Sciatic nerve (tissue), 2 donors: ENCODE measurements at regions not wholly inside any gene's neighbourhood (a gene's known extent, or its start where the extent isn't known, plus 50 kb on each side); places are given as distances from the start of the nearest gene placed in this dataset.

Experiments
- ATAC-seq: fragments of 200-7000 bp; cut with Tn5 transposase; one replicate; pipeline ENCODE4 v1.9.1; 2020; ENCODE audit warnings: mild to moderate bottlenecking, moderate library complexity
- DNase-seq: peaks from one replicate; pipeline ENCODE4 v3.0.0-alpha.2; 2020; ENCODE audit warnings: low spot score
- intact Hi-C: fragments of 100-400 bp; cut with DNase I; formaldehyde crosslinking; loops from one replicate; pipeline ENCODE4 v1.14.2; 2022
- donor health status: DM: no; HTN: no; CAD: no.
- donor health status: DM: no; HTN: no; CAD: no.

DNA sequence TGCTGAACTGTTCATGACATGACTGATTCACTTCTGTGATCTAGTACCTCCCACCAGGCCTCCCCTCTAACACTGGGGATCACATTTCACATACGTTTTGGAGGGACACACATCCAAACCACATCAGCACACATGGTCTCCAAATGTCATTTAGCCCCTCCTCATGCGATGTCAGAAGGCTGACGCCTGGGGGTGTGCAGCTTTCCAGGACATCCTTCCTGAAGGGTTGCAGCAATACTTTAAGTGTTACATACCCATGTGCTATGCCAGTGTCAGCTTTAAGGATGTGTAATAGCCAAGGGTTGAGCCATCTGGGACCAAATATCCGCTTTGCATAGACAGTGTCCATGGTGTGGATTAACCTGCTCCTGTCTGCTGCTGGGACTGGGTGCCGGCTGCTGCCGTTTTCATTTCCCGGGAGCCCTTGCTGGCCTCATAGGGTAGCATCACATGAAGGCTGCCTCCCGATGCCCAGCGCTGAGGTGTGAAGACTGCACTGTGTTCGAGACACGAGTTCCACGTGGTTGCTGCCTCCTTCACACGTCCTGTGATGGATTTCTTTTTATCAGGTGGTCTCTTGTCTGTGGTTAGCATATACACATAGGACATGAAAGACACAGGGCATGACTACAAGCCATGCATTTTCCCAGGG, 219.0 kb downstream of the THBS2 start:
- DNase-seq (no peak), ATAC-seq (no peak)
- intact Hi-C loops = no loop called here

DNA sequence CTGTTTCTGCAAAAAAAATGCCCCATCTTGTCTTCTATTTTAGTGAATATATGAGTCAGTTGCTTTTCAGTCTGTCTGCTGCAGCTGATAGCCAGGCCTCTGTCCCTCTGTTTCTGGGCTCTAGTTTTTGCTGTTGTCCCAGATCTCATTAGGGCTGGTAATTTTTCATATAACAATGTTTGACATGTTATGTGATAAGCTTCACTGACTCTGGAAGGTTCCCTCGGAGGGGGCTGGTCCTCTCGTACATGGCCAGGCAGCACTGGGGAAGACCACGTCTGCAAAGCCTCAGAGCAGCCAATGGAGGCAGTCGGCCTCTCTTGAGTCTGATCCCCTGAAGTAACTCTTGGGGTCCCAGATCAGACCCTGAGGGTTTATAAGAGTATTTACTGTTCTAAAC, 223.8 kb downstream of the THBS2 start:
- intact Hi-C loops = no loop called here
- ATAC-seq (no peak), DNase-seq (no peak)

- DNase-seq = no peak
- ATAC-seq = peak; percentile 17
- intact Hi-C loops = no loop called here
Observed at GRCh38 chr6:169028343-169028742, 225.3 kb downstream of the THBS2 start.

GRCh38 chr6:169026175-169026574, 227.5 kb downstream of the THBS2 start:
- no peak for DNase-seq
- intact Hi-C loops = no loop called here
- peak; percentile 34 for ATAC-seq

GRCh38 chr6:169024047-169024660, 229.5 kb downstream of the THBS2 start:
- no peak for DNase-seq
- ATAC-seq = no peak
- intact Hi-C loops = no loop called here

DNA sequence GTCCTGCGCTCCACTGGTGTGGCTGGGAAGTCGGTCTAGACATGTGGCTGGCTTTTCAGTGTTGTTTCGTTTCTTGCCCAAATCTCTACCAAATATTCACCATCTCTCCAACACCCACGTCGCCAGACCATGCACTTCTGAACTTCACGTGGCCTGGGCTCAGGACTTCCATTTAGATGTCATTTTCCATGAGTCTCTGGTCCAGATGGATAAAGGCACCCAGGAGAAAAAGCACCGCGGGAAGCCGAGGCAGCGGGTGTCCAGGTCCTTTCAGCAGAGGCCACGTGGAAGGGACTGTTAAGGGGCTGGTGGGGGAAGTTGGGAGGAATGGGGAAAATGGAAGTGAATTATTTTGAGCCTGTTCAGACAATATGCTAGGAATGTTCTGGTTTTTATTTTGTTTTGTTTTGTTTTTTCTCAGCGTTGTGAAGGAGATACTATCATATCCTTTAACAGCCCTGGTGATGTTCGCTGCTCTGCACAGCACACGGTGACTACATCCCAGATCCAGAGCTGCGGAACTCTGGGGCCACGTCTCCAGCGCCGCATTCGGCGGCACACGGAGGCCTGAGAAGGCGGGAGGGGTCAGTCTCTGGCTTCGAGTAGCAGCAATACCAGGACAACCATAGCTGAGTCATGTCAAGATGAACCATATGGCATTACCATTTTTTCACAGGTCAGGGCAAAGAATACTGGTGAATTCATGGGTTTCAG, 230.3 kb downstream of the THBS2 start:
- intact Hi-C loops = no loop called here
- DNase-seq (no peak), ATAC-seq (no peak)

DNA sequence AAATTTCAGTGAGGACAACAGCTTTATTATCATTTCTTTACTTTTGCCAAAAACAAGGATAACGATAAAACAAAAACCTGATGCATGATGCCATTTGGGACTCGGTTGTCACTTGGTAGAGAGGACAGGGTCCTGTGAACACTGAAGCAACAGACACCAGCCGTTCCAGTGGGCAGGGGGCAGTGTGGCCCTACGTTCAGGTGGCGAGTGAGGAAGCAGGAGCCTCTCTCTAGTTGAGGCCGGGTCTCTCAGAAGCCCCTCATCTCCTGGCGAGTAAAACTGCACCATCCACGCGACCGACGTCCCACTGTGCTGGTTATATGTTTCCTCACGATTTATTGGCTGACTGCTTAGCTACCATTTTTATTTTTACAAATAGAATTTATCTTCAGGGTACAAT, 231.6 kb downstream of the THBS2 start:
- intact Hi-C loops = no loop called here

GRCh38 chr6:169020821-169021220, 232.8 kb downstream of the THBS2 start:
- intact Hi-C loops = loop anchor here (1.0 kb wide), 1 partner anchor 38 kb away; no protein-coding TSS in a partner anchor
- no peak for DNase-seq
- ATAC-seq = peak; percentile 36

More for the DNA sequence above, 231.6 kb downstream of the THBS2 start:
- ATAC-seq (no peak), DNase-seq (no peak)

DNA sequence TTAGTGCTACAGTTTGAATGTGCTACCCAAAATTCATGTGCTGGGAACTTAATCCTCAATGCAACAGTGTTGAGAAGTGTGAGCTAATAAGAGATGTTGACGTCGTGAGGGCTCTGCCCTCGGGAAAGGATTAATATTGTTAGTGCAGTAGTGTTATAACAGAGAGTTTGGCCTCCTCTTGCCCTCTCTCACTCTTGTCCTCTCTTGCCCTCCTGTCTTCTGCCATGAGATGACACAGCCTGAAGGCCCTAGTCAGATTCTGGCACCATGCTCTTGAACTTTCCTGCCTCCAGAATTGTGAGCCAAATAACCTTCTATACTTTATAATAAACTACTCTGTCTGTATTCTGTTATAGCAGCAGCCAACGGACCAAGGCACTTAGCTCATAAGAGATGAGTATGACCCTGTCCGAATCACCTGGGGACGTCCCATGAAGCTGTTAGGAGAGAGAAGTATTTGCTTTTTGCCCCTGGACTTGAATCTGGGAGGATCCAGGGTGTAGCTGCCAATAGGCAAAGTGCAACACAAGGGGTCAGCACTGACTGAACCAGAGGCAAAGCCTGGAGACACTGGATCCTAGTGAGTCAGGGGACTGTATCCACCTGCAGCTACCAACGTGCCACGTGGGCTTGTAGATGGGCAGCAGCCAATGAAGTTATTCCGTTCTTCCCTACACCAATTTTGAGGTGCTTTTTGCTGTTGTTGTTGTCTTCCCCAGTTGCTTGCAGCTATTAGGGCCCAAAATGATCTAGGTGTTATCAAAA, 233.7 kb downstream of the THBS2 start:
- intact Hi-C loops = loop anchor here (1.0 kb wide), 1 partner anchor 39 kb away; no protein-coding TSS in a partner anchor
- no peak for DNase-seq
- ATAC-seq = peak; percentile 48

DNA sequence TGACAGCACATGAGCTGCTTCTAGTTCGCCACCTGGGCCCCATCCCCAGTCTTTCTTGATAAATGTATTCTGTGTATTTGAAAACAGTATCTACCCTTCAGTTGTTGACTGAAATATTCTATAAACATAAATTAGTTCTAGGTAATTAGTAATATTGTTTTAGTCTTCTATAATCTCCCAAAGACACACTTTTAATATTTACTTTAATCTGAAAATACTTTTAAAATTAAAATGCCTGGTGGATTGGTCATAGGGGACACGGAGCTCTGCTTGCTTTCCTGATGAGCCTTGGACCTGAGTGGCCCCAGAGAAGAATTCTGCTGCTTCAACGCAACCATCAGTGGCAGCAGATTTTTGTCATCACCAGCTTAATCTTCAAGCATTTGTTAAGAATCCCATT, 234.5 kb downstream of the THBS2 start:
- ATAC-seq (no peak), DNase-seq (no peak)
- intact Hi-C loops = no loop called here

DNA sequence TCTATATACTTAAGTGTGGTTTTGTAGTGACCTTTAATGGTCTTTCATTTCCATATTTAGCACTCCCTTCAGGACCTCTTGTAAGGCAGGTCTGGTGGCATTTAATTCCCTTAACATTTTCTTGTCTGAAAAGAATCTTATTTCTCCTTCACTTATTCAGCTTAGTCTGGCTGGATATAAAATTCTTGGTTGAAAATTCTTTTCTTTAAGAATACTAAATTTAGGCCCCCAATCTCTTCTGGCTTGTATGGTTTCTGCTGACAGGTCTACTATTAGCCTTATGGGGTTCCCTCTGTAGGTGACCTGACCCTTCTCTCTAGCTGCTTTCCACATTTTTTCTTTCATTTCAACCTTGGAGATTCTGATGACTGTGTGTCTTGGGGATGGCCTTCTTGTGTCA, 236.9 kb downstream of the THBS2 start:
- no peak for DNase-seq
- intact Hi-C loops = no loop called here
- no peak for ATAC-seq

DNA sequence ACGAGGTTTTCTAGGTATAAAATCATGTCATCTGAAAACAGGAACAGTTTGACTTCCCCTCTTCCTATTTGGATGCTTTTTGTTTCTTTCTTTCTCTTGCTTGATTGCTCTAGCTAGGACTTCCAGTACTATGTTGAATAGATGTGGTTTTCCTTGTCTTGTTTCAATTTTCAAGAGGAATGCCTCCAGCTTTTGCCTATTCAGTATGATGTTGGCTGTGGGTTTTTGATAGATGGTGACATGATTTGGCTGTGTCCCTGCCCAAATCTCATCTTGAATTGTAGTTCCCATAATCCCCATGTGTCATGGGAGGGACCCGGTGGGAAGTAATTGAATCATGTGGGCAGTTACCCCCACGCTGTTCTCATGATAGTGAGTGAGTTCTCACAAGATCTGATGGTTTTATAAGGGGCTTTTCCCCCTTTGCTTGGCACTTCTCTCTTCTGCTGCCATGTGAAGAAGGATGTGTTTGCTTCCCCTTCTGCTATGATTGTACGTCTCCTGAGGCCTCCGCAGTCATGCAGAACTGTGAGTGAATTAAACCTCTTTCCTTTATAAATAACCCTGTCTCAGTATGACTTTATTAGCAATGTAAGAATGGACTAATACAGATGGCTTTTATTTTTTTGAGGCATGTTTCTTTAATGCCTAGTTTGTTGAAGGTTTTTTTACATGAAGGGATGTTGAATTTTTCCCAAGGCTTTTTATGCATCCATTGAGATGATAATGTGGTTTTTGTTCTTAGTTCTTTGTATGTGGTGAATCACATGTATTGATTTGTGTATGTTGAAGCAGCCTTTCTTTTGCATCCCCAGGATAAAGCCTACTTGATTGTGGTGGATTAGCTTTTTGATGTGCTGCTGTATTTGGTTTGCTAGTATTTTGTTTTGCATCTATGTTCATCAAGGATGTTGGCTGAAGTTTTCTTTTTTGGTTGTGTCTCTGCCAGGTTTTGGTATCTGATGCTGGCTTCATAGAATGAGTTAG, 239.1 kb downstream of the THBS2 start:
- ATAC-seq (no peak), DNase-seq (no peak)
- intact Hi-C loops = no loop called here

- intact Hi-C loops = no loop called here
- ATAC-seq = no peak
- no peak for DNase-seq
Observed at GRCh38 chr6:169009628-169010027, 244.0 kb downstream of the THBS2 start.

- DNase-seq (no peak), ATAC-seq (no peak)
- intact Hi-C loops = no loop called here
Observed at GRCh38 chr6:169008641-169009257, 244.9 kb downstream of the THBS2 start.

DNA sequence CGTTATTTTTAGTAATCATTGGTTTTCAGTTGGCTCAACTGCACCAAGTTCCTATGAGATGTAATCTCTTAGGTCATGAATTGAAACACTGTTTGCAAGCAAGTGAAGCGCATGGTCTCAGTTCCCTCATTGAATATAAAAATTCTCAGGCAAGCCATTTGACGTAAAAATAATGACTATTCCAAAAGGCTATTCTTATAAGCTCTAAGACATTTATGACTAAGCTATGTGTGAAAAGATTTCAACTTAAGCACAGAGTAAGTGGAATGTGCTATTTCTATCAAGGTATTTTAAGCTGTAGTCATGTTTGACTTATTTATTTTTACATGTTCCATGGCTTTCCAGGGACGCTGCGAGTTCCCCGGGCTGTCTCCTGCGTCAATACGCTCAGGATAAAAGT, 248.5 kb downstream of the THBS2 start:
- intact Hi-C loops = no loop called here

GRCh38 chr6:169000022-169000421, 253.6 kb downstream of the THBS2 start:
- DNase-seq (no peak), ATAC-seq (no peak)
- intact Hi-C loops = no loop called here

More for the DNA sequence above, 248.5 kb downstream of the THBS2 start:
- DNase-seq (no peak), ATAC-seq (no peak)

GRCh38 chr6:168999392-168999791, 254.3 kb downstream of the THBS2 start:
- ATAC-seq (no peak), DNase-seq (no peak)
- intact Hi-C loops = no loop called here

GRCh38 chr6:168996356-168996625, 257.4 kb downstream of the THBS2 start:
- intact Hi-C loops = no loop called here

More at GRCh38 chr6:168996356-168996625, 257.4 kb downstream of the THBS2 start:
- DNase-seq (no peak), ATAC-seq (peak; percentile 42)
